ENCODE measurements at regions not wholly inside any gene's neighbourhood (a gene's known extent, or its start where the extent isn't known, plus 50 kb on each side); places are given as distances from the start of the nearest gene placed in this dataset.

DNA sequence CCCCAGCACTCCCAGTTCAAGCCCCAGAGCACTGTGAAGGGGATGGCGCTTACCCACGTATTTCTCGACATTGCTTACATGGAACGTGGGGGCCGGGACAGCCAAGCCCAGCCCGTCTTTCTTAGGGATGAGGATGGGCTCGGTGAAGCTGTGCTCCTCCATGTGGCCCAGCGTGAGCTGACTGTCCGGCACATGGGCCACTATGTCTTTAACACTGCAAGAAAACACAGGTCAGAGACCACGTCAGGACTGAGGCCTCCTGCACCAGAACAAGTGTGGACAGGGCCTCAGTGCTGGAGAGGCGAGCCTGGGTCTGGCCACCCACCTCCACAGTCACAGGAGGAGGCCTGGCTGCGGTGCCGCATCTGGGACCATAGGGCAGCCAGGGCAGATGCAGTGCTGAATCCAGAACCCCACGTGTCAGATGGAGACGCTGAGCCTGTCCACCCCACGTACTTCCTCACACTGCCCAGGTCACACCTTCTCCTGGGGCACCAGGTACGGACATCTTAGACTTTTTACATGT, 125.2 kb downstream of the TUBA3C start:
- Histone ChIP-seq H3K9me3 (ENCODE audit: control insufficient read depth in 1 of 2, insufficient read depth in 1 of 2, low read depth in 1 of 2, low read length in 2 of 2) (peaks cover 3 to 27% of the 10 kb centered on the region in 2 experiments; a peak in 2 of 4 replicates), H3K9me2 (ENCODE audit: insufficient read depth) (no peaks in the 10 kb centered on the region), H3K4me3 (replicated peaks in 1 of 2; ENCODE audit: low read depth in 1 of 2, low read length in 2 of 2) (no peak overlapping the region), H3K4me2 (ENCODE audit: low read length) (no peak overlapping the region), H4K20me1 (ENCODE audit: insufficient read depth) (no peaks in the 10 kb centered on the region), H3K9ac (ENCODE audit: low read length) (no peak overlapping the region), H3K36me3 (ENCODE audit: control insufficient read depth in 1 of 2, insufficient read depth in 2 of 2, low read length in 2 of 2) (no peaks in the 10 kb centered on the region), H2AFZ (ENCODE audit: low read depth, low read length, poor library complexity, severe bottlenecking) (no peak overlapping the region), H3K79me2 (ENCODE audit: insufficient read depth, low read length) (no peaks in the 10 kb centered on the region), H3K27ac (ENCODE audit: low read depth, low read length) (no peak overlapping the region), H3K4me1 (ENCODE audit: control insufficient read depth in 1 of 2, insufficient read depth in 2 of 2, low read length in 2 of 2) (no peaks in the 10 kb centered on the region), H3K27me3 (ENCODE audit: insufficient read depth, low read length) (no peaks in the 10 kb centered on the region)
- RAD21 ChIA-PET (ENCODE audit: low non-redundant PET in 1 of 2, low total read pairs in 2 of 2, uncharacterized antibody in 2 of 2, unreplicated experiment in 2 of 2): no interaction called here
- intact Hi-C loops (cut with micrococcal nuclease): no loop called here
- ATAC-seq: no peak
- TF ChIP-seq ZFX (IDR thresholded peaks at IDR 0.05): no peak
- no peak for TF ChIP-seq TCF7L2 (IDR thresholded peaks at IDR 0.05; ENCODE audit: borderline replicate concordance, extremely low read depth, insufficient read depth, insufficient read length)
- TF ChIP-seq YY1 (IDR thresholded peaks at IDR 0.05; ENCODE audit: extremely low read depth, insufficient replicate concordance, low read depth, low read length): no peak
- no peak for TF ChIP-seq POLR2A (IDR thresholded peaks at IDR 0.05; ENCODE audit: borderline replicate concordance, extremely low read depth, insufficient read depth, insufficient read length)
- no peak for TF ChIP-seq EGR1 (IDR thresholded peaks at IDR 0.05; ENCODE audit: low read depth)
- TF ChIP-seq JUND (IDR thresholded peaks at IDR 0.05): no peak
- no peak for TF ChIP-seq EZH2 (IDR thresholded peaks at IDR 0.05)
- TF ChIP-seq SIN3A (IDR thresholded peaks at IDR 0.05; ENCODE audit: low read depth): no peak
- DNase-seq (ENCODE audit: low read depth, low spot score): no peak
- POLR2A ChIA-PET: no interaction called here
- no TSS peak for BruUV-seq (replicated peaks)
- CTCF ChIA-PET: no interaction called here

DNA sequence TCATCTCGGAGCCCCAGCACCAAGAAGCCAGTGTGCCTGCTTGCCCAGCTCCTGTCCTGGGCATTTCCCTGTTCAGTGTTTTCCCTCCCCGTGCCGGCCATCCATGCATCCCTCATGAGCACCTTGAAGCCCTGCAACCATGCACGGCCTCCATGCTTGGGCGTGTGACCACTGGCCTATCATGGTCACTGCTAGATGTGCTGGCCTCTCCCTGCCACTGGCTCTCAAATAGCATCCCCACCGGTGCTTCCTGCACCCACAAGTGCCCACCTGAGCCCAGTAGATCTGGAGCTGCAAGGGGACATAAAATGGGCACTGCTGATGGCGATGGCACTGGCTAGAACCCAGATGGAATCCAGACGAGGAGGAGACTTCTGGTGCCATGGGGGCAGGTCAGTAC, 126.0 kb downstream of the TUBA3C start:
- no peaks in the 10 kb centered on the region for H3K9me2 ChIP-seq (ENCODE audit: insufficient read depth)
- H3K4me2 ChIP-seq (ENCODE audit: low read length): no peak overlapping the region
- intact Hi-C loops (cut with micrococcal nuclease): no loop called here
- H3K4me1 ChIP-seq (ENCODE audit: control insufficient read depth in 1 of 2, insufficient read depth in 2 of 2, low read length in 2 of 2): no peaks in the 10 kb centered on the region
- no peak overlapping the region for H3K9ac ChIP-seq (ENCODE audit: low read length)
- H2AFZ ChIP-seq (ENCODE audit: low read depth, low read length, poor library complexity, severe bottlenecking): no peak overlapping the region
- H3K27me3 ChIP-seq (ENCODE audit: insufficient read depth, low read length): no peaks in the 10 kb centered on the region
- no peaks in the 10 kb centered on the region for H3K79me2 ChIP-seq (ENCODE audit: insufficient read depth, low read length)
- ChIA-PET CTCF (no interaction called here), POLR2A (no interaction called here), RAD21 (ENCODE audit: low non-redundant PET in 1 of 2, low total read pairs in 2 of 2, uncharacterized antibody in 2 of 2, unreplicated experiment in 2 of 2) (no interaction called here)
- no peaks in the 10 kb centered on the region for H4K20me1 ChIP-seq (ENCODE audit: insufficient read depth)
- H3K9me3 ChIP-seq (ENCODE audit: control insufficient read depth in 1 of 2, insufficient read depth in 1 of 2, low read depth in 1 of 2, low read length in 2 of 2): peaks cover 0 to 21% of the 10 kb centered on the region in 2 experiments; a peak in 2 of 4 replicates
- no peak for ATAC-seq
- no peak overlapping the region for H3K27ac ChIP-seq (ENCODE audit: low read depth, low read length)
- TF ChIP-seq FOSL1 (IDR thresholded peaks at IDR 0.05; ENCODE audit: low read depth): no peak
- no peak for DNase-seq (ENCODE audit: low read depth, low spot score)
- no TSS peak for BruUV-seq (replicated peaks)
- H3K4me3 ChIP-seq (replicated peaks in 1 of 2; ENCODE audit: low read depth in 1 of 2, low read length in 2 of 2): no peak overlapping the region
- H3K36me3 ChIP-seq (ENCODE audit: control insufficient read depth in 1 of 2, insufficient read depth in 2 of 2, low read length in 2 of 2): no peaks in the 10 kb centered on the region

Data from HCT116 (cell line).